Esophagus squamous epithelium (tissue), 5 donors: ENCODE measurements at regions not wholly inside any gene's neighbourhood (a gene's known extent, or its start where the extent isn't known, plus 50 kb on each side); places are given as distances from the start of the nearest gene placed in this dataset.

Experiments used
- DNase-seq: peaks from one replicate; lab custom pipeline; 2025; lab: John Stamatoyannopoulos, UW
- H3K27ac ChIP-seq, 4 donors: fragments of 200-600 bp; sonication (generic); one replicate each; pipeline ENCODE4 v1.5.1; 2016 to 2019; ENCODE audit warnings: mild to moderate bottlenecking in 1 of 4
- H3K27me3 ChIP-seq, 4 donors: fragments of 200-600 bp; sonication (generic); 1 replicate in 3 of 4; 2 replicates in 1 of 4; pipeline versions ENCODE4 v1.5.1 to v1.6.0; 2017 to 2021; ENCODE audit warnings: antibody characterized with exemption in 1 of 4
- H3K36me3 ChIP-seq, 3 donors: fragments of 200-600 bp; sonication (generic); one replicate each; pipeline ENCODE4 v1.5.1; 2016 to 2019
- H3K4me1 ChIP-seq, 3 donors: fragments of 200-600 bp; sonication (generic); one replicate each; pipeline ENCODE4 v1.5.1; 2017 to 2019
- H3K4me3 ChIP-seq, 4 donors: fragments of 200-600 bp; sonication (generic); 1 replicate in 3 of 4; 2 replicates in 1 of 4; pipeline ENCODE4 v1.5.1; 2016 to 2019; ENCODE audit warnings: mild to moderate bottlenecking in 2 of 4, moderate library complexity in 1 of 4
- H3K9me3 ChIP-seq, 3 donors: fragments of 200-600 bp; sonication (generic); one replicate each; pipeline ENCODE4 v1.5.1; 2016 to 2019
- CTCF ChIP-seq, 6 experiments: fragments of 450-650 bp in 4 of 6; fragments of 200-600 bp in 2 of 6; sonication (generic) in 2 of 6; IDR thresholded peaks; one replicate each; pipeline ENCODE4 v1.5.1; 2016 to 2019; ENCODE audit warnings: antibody characterized with exemption in 6 of 6, mild to moderate bottlenecking in 4 of 6, moderate library complexity in 4 of 6
- POLR2A ChIP-seq, 4 donors: fragments of 450-650 bp; IDR thresholded peaks; one replicate each; pipeline ENCODE4 v1.6.1; 2017; ENCODE audit warnings: antibody characterized with exemption in 4 of 4, mild to moderate bottlenecking in 4 of 4, moderate library complexity in 3 of 4
- WGBS, 2 donors: methylation state at CpG; one replicate each; pipeline ENCODE4 v1.1.5; 2018; 5-methylcytosine and 5-hydroxymethylcytosine counted together
- intact Hi-C: fragments of 100-400 bp; cut with DNase I; formaldehyde crosslinking; loops from one replicate; pipeline ENCODE4 v1.15.0; 2022
- donor health status: DM: yes; HTN: yes; CAD: no.

GRCh38 chr5:25006734-25007133, 362.0 kb upstream of the CDH10 start:
- no peak overlapping the region for H3K27ac ChIP-seq
- no peaks in the 10 kb centered on the region for H3K9me3 ChIP-seq
- H3K4me3 ChIP-seq, result no peak overlapping the region
- no peak for DNase-seq
- intact Hi-C loops, result no loop called here
- no peaks in the 10 kb centered on the region for H3K36me3 ChIP-seq
- H3K27me3 ChIP-seq, result no peaks in the 10 kb centered on the region
- H3K4me1 ChIP-seq, result no peaks in the 10 kb centered on the region
- TF ChIP-seq POLR2A (IDR thresholded peaks at IDR 0.05) (no peak), CTCF (IDR thresholded peaks at IDR 0.05) (no peak)
- WGBS, 2 donors, result 21 to 27% methylated on average over 2 of the region's 2 CpGs

- H3K4me3 ChIP-seq, result no peak overlapping the region
- no peaks in the 10 kb centered on the region for H3K36me3 ChIP-seq
- H3K27ac ChIP-seq, result no peak overlapping the region
- DNase-seq, result no peak
- H3K9me3 ChIP-seq, result no peaks in the 10 kb centered on the region
- WGBS, 2 donors, result 20 to 24% methylated on average over 4 of the region's 4 CpGs
- H3K4me1 ChIP-seq, result no peaks in the 10 kb centered on the region
- H3K27me3 ChIP-seq, result no peaks in the 10 kb centered on the region
- no peak for TF ChIP-seq CTCF (IDR thresholded peaks at IDR 0.05)
- no peak for TF ChIP-seq POLR2A (IDR thresholded peaks at IDR 0.05)
- intact Hi-C loops, result no loop called here
These were observed 361.5 kb upstream of the CDH10 start for GRCh38 chr5:25006237-25006636.

- H3K36me3 ChIP-seq, result no peaks in the 10 kb centered on the region
- intact Hi-C loops, result no loop called here
- DNase-seq, result no peak
- no peak overlapping the region for H3K4me3 ChIP-seq
- no peaks in the 10 kb centered on the region for H3K9me3 ChIP-seq
- no peak for TF ChIP-seq POLR2A (IDR thresholded peaks at IDR 0.05)
- TF ChIP-seq CTCF (IDR thresholded peaks at IDR 0.05), result no peak
- H3K27me3 ChIP-seq, result no peaks in the 10 kb centered on the region
- no peak overlapping the region for H3K27ac ChIP-seq
- no peaks in the 10 kb centered on the region for H3K4me1 ChIP-seq
- 32 to 35% methylated on average over 3 of the region's 3 CpGs for WGBS, 2 donors
These were observed 360.7 kb upstream of the CDH10 start for GRCh38 chr5:25005431-25005830.

- H3K9me3 ChIP-seq, result no peaks in the 10 kb centered on the region
- H3K27me3 ChIP-seq, result no peaks in the 10 kb centered on the region
- H3K4me3 ChIP-seq, result no peak overlapping the region
- H3K36me3 ChIP-seq, result no peaks in the 10 kb centered on the region
- no peak for DNase-seq
- no peak overlapping the region for H3K27ac ChIP-seq
- WGBS, 2 donors, result 55 to 66% methylated on average over 1 of the region's 1 CpG
- no peaks in the 10 kb centered on the region for H3K4me1 ChIP-seq
- intact Hi-C loops, result no loop called here
- no peak for TF ChIP-seq CTCF (IDR thresholded peaks at IDR 0.05)
- no peak for TF ChIP-seq POLR2A (IDR thresholded peaks at IDR 0.05)
These were observed 357.6 kb upstream of the CDH10 start for GRCh38 chr5:25002371-25002770.

- Histone ChIP-seq H3K4me3 (no peak overlapping the region), H3K36me3 (no peaks in the 10 kb centered on the region), H3K9me3 (no peaks in the 10 kb centered on the region), H3K27ac (no peak overlapping the region), H3K27me3 (no peaks in the 10 kb centered on the region), H3K4me1 (no peaks in the 10 kb centered on the region)
- 67 to 79% methylated on average over 2 of the region's 2 CpGs for WGBS, 2 donors
- intact Hi-C loops, result no loop called here
- no peak for TF ChIP-seq POLR2A (IDR thresholded peaks at IDR 0.05)
- no peak for TF ChIP-seq CTCF (IDR thresholded peaks at IDR 0.05)
- no peak for DNase-seq
These were observed 355.0 kb upstream of the CDH10 start for GRCh38 chr5:24999732-25000131.
